ENCODE measurements at regions not wholly inside any gene's neighbourhood (a gene's known extent, or its start where the extent isn't known, plus 50 kb on each side); places are given as distances from the start of the nearest gene placed in this dataset.
"Not testable (repeated sequence)": the region's sequence is repeated elsewhere in the genome, so short reads cannot be mapped to it uniquely, and the experiment has no call there.

GRCh38 chr7:128616799-128617198, 55.3 kb upstream of the GARIN1A start:
- not testable (repeated sequence) for TF ChIP-seq CTCF, POLR2A, POLR2AphosphoS5, EP300 (IDR thresholded peaks at IDR 0.05)
